SHP77 treated with DMSO at 0.1 percent for 48 hours (cell line): ENCODE measurements at regions not wholly inside any gene's neighbourhood (a gene's known extent, or its start where the extent isn't known, plus 50 kb on each side); places are given as distances from the start of the nearest gene placed in this dataset.
"Not testable (repeated sequence)": the region's sequence is repeated elsewhere in the genome, so short reads cannot be mapped to it uniquely, and the experiment has no call there.

Source experiments
- DNase-seq: peaks from one replicate; lab custom pipeline; 2025; lab: John Stamatoyannopoulos, UW

DNA sequence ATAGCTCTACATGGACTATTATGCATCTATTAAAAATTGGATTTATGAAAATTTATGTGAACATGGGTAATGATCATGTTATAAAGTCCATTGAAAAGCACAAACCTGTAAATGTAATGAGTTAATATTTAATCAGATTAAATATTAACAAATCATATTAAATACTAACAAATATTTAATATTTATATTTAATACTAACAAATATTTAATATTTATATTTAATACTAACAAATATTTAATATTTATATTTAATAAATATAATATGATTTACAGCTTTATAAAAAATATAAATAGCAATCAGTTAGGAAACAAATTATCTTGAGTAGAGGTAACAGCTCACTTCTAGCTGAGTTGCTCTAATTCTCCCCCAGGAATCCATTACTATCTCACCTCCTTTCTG, 758.0 kb upstream of the USP15 start:
- no peak for DNase-seq

GRCh38 chr12:61504396-61505080, 755.7 kb upstream of the USP15 start:
- no peak for DNase-seq

- DNase-seq = no peak
Observed at GRCh38 chr12:61513499-61513898, 746.7 kb upstream of the USP15 start.

DNA sequence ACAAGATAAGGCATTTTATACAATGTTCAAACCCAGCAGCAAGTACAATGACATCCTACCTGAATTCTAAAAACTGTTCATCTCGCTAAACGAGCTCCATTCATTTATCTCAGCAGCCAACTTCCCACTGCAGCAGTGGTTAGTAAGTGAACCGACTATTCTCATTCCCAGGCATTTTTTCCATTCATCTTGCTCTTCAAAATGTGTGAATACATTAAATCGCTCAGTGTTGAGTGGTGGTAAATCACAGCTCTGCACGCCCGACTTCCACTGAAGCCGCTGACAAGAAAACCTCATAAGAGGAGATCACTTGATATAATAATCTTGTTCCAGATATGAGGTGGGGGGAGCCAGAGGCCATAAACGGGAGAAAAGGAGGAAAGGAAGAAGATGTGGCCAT, 746.2 kb upstream of the USP15 start:
- no peak for DNase-seq

DNA sequence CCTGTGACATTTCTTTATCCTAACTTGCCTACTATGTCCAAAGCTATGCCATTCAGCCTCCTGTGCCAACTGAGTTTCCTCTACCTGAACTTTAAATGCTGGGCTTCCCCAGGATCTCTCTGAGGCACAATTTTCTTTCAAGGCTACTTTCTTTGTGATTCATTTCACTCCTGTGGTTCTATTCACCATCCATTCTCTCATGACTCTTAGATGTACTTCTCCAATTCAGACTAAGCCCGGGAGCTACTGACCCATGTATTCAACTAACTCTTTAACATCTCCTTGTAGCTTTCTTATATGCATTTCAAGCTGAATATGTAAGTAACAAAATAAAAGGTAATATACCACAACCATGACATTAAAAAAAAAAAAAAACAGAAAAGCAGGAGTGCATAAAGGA, 738.9 kb upstream of the USP15 start:
- DNase-seq = no peak

DNA sequence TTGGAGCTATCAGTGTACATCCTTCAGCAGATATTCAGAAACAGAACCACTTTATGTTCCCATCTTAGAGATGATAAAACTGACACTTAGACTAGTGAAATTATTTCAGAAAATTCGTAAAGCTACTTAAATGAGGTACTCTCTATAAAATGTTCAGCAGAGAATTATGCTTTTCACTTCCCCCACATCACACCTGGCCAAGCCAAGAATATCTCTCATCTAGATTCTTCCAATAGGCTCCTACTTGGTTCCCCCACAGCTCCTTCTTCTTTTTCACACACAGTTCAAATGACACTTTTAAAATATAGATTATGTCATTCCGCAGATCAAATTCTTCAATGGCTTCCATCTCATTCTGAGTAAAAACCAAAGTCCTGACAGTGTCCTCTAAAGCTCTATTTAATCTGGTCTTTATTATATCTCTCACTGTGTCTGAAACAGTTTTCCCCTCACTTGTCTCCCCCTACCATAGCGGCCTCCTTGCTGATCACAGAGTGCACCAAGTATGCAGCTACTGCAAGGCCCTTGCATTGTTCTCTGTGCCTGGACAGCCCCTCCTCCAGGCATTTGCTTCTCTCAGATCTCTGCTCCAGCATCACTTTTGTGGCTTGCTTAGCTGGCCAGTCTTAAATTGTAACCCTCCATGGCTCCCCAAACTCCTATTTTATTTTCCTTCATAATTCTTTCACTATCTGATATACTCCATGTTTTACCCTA, 736.8 kb upstream of the USP15 start:
- DNase-seq = no peak

DNA sequence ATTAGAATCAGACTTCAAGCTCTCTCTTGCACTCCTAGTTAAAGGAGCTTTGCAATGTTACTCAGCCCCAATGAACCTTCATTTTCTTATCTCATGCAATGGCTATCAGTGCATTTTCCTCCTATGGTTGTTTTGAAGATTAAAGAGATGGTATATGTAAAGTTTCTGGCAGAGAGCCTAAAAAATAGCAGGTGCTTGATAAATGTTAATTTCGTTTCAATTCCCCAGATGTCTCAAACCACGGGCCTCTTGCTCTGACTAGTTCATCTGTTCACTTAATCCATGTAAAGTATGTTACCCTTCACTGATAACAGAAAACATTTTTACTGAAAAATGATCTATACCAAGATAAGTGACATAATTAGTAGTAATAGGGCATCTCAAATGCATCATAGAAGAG, 735.4 kb upstream of the USP15 start:
- no peak for DNase-seq

GRCh38 chr12:61525331-61525730, 734.9 kb upstream of the USP15 start:
- DNase-seq = no peak

DNA sequence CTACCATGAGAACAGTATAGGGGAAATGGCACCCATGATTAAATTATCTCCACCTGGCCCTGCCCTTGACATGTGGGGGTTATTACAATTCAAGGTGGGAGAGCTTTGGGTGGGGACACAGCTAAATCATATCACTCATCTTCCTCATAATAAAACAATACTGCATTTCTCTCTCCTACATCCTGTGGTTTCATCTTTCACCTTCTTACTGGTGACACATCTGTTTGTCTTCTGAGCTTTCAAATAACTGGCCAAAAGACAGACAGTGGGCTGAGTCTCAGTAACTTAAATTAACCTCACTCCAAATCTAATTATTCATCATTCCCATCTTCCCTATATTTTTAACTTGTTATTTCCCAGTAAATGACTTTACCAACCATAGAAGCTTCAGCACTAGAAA, 729.7 kb upstream of the USP15 start:
- DNase-seq = no peak

DNA sequence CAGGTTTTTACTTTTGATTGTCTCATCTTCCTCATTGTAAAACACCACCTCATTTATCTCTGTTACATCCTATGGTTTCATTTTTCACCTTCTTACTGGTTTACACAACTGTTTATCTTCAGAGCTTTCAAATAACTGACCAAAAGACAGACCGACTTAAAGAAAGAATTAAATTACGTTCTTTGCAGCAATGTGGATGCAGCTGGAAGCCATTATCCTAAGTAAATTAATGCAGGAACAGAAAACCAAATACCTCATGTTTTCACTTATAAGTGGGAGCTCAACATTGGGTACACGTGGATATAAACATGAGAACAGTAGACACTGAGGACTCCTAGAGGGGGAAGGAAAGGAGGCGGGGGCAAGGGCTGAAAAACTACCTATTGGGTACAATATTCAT, 729.0 kb upstream of the USP15 start:
- DNase-seq = no peak

- DNase-seq = no peak
Observed at GRCh38 chr12:61536117-61536516, 724.1 kb upstream of the USP15 start.

DNA sequence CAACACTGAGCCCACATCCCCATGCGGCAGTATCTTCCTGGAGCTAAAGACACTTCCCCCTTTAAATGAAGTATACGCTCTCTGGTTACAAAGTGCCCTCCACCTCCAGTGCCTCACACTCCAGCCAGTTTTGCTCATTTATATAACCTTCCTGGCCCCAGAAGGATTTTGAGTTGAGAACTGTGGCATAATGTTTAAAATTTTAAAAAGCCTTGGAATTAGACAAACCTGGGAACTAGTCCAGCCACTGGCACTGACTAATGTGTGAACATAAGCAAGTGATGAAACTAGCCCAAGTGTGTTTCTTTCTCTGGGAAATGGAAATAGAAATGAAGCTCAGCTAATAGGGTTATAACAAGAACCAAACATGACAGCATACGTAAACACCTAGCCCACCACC, 723.7 kb upstream of the USP15 start:
- no peak for DNase-seq

DNA sequence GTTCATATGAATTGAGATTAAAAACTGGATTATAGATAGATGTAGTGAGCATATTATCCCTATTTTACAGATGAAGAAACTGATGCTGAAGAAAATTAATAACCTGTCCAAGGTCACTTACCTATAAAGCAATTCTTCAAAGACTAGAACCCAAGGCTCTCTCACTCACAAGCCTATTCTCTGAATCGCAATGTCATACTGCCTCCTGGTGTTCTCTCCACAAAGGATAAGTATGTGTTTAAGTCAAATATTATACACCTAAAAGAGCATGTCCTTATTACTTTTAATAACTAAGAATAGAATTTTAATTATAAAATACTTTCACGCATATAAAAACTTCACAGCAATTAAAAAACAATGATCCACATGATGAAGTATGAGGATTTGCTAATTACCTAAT, 721.3 kb upstream of the USP15 start:
- DNase-seq = no peak

DNA sequence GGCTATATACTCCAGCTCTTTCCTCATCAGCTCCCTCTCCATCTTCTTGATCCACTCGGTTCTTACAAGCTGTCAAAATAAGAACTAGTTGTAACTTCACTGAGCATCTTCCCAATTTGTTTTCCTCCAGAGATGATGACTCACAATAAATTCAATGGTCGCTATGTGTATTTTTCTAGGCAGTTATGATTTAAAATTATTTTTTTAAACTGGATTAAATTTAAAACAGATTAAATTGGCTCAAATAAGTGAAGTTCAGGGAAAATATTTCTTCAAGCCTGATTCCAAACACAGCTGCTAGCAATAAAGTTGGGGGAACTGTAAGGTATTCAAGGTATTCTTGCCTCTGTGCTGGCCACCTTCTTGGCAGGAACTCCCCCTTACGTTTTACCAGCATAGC, 717.7 kb upstream of the USP15 start:
- no peak for DNase-seq

DNA sequence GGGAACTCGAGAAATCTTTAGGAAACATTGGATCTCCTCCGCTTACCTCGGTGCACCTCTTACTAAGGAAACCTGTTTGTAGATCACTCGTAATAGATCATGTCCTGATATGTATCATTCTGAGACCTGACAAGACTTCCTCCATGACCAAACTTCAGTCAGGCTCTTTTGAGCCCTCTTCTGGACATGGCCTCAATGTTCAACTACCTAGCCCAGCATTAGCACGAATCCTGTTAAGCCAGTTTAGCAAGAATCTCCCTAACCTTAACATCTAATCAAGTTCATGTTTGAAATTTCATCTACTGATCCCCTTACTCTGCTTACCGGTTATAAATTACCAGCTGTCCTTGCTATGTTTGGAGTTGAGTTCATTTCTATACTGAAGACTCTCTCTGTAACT, 713.9 kb upstream of the USP15 start:
- no peak for DNase-seq

DNA sequence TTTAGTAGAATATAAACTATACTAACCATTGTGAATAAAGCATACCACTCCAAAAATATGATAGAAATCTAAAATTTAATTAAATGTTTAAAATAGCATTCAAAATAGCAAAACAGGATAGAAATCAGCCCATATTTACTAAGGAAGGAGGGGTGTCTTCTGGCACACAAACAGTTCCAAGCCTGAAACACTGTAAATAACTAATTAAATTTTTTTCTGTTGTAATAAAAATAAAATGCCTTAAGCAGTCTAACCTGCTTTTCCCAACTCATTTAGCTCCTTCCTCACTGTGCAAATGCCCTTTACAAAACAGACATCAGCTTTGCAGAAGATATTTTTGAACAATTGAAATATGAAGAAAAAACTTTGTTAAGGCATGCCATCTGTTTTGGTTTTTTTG, 707.1 kb upstream of the USP15 start:
- no peak for DNase-seq

GRCh38 chr12:61554268-61555008, 705.8 kb upstream of the USP15 start:
- no peak for DNase-seq

DNA sequence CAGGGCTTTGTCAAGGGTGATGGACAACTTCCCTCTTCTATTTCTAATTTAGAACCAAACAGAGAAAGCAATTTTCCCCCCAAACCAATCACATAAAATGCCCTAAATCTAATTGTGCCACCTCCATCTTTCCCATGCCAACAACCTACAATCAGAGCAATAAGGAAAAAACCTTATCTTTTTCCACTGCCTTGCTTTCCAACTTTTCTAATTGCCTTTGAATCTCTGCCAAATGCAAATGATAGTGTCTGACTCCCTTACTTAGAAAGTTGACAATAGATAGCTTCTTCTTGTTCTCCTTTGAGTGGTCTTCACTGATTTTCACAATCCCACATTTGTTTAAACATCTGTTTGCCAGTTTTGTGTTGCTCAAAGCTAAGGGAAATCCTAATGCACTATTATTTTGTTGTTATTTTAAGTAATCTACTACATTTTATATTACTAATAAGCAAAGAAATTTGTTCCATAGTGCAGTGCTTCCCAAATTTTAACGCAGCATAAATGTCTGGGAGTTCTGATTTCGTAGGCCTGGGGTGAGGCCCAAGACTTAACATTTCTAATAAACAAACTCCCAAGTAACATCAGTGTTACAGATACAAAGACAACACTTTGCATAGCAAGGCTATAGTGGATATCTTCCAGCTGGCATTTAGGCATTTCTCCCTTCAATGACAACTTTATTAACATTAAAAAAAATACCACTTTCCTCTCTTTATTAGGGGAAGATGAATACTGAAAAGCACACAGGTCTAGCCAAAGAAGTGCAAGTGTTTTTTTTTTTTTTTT, 696.3 kb upstream of the USP15 start:
- no peak for DNase-seq

DNA sequence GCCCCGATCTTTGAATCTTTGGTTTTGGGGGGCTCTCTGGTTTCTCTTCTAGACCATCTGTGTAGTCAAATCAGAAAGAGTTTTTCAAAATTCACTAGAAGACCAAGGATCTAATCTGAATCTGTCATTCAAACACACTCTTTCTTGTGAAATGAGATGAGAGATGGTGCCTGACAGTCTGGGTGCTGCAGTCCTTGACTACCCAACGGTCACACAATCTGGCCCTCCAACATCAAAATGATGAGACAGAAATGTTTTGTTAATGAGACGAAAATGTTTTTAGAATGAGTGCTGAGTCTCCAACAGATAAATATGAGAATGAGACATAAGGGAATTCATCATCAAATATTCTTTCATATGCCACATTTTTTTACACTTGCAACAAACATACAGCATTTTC, 695.7 kb upstream of the USP15 start:
- DNase-seq = no peak

- no peak for DNase-seq
Observed at GRCh38 chr12:61566183-61566582, 694.0 kb upstream of the USP15 start.

- no peak for DNase-seq
Observed at GRCh38 chr12:61574339-61574738, 685.9 kb upstream of the USP15 start.

GRCh38 chr12:61584943-61585342, 675.3 kb upstream of the USP15 start:
- no peak for DNase-seq

DNA sequence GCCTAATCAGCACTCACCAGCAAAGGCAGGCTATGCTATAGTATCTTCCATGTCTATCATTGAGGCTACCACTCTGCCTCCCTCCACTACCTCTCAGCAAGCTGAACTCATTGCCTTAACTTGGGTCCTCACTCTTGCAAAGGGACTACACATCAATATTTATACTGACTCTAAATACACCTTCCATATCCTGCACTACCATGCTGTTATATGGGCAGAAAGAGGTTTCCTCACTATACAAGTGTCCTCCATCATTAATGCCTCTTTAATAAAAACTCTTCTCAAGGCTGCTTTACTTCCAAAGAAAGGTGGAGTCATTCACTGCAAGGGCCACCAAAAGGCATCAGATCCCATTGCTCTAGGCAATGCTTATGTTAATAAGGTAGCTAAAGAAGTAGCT, 669.3 kb upstream of the USP15 start:
- not testable (repeated sequence) for DNase-seq
